ENCODE measurements at regions not wholly inside any gene's neighbourhood (a gene's known extent, or its start where the extent isn't known, plus 50 kb on each side); places are given as distances from the start of the nearest gene placed in this dataset.

GRCh38 chr13:108360139-108360538 is 90.6 kb downstream of the TNFSF13B start:
- no peak for DNase-seq (ENCODE audit: low read depth)

- DNase-seq (ENCODE audit: low read depth) = no peak
These were observed 92.3 kb downstream of the TNFSF13B start for GRCh38 chr13:108361769-108362168.

- no peak for DNase-seq (ENCODE audit: low read depth)
These were observed 94.1 kb downstream of the TNFSF13B start for GRCh38 chr13:108363666-108364065.

- no peak for DNase-seq (ENCODE audit: low read depth)
These were observed 95.7 kb downstream of the TNFSF13B start for GRCh38 chr13:108365255-108365654.

GRCh38 chr13:108368250-108368905 is 98.9 kb downstream of the TNFSF13B start:
- DNase-seq (ENCODE audit: low read depth) = no peak

- DNase-seq (ENCODE audit: low read depth) = no peak
These were observed 99.9 kb downstream of the TNFSF13B start for GRCh38 chr13:108369412-108369811.

- no peak for DNase-seq (ENCODE audit: low read depth)
These were observed 105.5 kb downstream of the TNFSF13B start for GRCh38 chr13:108375034-108375433.

- no peak for DNase-seq (ENCODE audit: low read depth)
These were observed 106.3 kb downstream of the TNFSF13B start for GRCh38 chr13:108375772-108376171.

- no peak for DNase-seq (ENCODE audit: low read depth)
These were observed 106.8 kb downstream of the TNFSF13B start for GRCh38 chr13:108376308-108376707.

GRCh38 chr13:108377646-108378206 is 108.2 kb downstream of the TNFSF13B start:
- DNase-seq (ENCODE audit: low read depth) = no peak

GRCh38 chr13:108383667-108384066 is 114.1 kb downstream of the TNFSF13B start:
- no peak for DNase-seq (ENCODE audit: low read depth)

GRCh38 chr13:108387156-108387555 is 117.6 kb downstream of the TNFSF13B start:
- no peak for DNase-seq (ENCODE audit: low read depth)

- DNase-seq (ENCODE audit: low read depth) = no peak
These were observed 133.3 kb downstream of the TNFSF13B start for GRCh38 chr13:108402850-108403249.

GRCh38 chr13:108407495-108407894 is 138.0 kb downstream of the TNFSF13B start:
- no peak for DNase-seq (ENCODE audit: low read depth)

- DNase-seq (ENCODE audit: low read depth) = no peak
These were observed 139.2 kb downstream of the TNFSF13B start for GRCh38 chr13:108408672-108409071.

- DNase-seq (ENCODE audit: low read depth) = no peak
These were observed 140.2 kb downstream of the TNFSF13B start for GRCh38 chr13:108409730-108410129.

- DNase-seq (ENCODE audit: low read depth) = no peak
These were observed 150.2 kb downstream of the TNFSF13B start for GRCh38 chr13:108419768-108420167.

GRCh38 chr13:108425056-108425455 is 155.5 kb downstream of the TNFSF13B start:
- DNase-seq (ENCODE audit: low read depth) = no peak

- no peak for DNase-seq (ENCODE audit: low read depth)
These were observed 157.4 kb downstream of the TNFSF13B start for GRCh38 chr13:108426893-108427292.

GRCh38 chr13:108427355-108427754 is 157.8 kb downstream of the TNFSF13B start:
- no peak for DNase-seq (ENCODE audit: low read depth)

- DNase-seq (ENCODE audit: low read depth) = no peak
These were observed 159.2 kb downstream of the TNFSF13B start for GRCh38 chr13:108428691-108429090.

- DNase-seq (ENCODE audit: low read depth) = no peak
These were observed 164.6 kb downstream of the TNFSF13B start for GRCh38 chr13:108433976-108434755.

Measured in renal cortical epithelial cell (primary cell).